ENCODE measurements at regions not wholly inside any gene's neighbourhood (a gene's known extent, or its start where the extent isn't known, plus 50 kb on each side); places are given as distances from the start of the nearest gene placed in this dataset.

- POLR2A ChIA-PET, result no interaction called here
- DNase-seq (ENCODE audit: extremely low spot score), result no peak
- no peak for TF ChIP-seq PKNOX1 (IDR thresholded peaks at IDR 0.05)
- no peak for TF ChIP-seq NFRKB (IDR thresholded peaks at IDR 0.05)
- TF ChIP-seq FOXK2 (IDR thresholded peaks at IDR 0.05), result no peak
- TF ChIP-seq FOXA1 (IDR thresholded peaks at IDR 0.05), result no peak
- TF ChIP-seq ELF4 (IDR thresholded peaks at IDR 0.05), result no peak
- no peak for TF ChIP-seq SUZ12 (IDR thresholded peaks at IDR 0.05)
- TF ChIP-seq ZNF384 (IDR thresholded peaks at IDR 0.05), result no peak
- no peak for TF ChIP-seq ARNT (IDR thresholded peaks at IDR 0.05)
- TF ChIP-seq L3MBTL2 (conservative IDR thresholded peaks at IDR 0.05), result no peak
- no peak for TF ChIP-seq FOXM1 (IDR thresholded peaks at IDR 0.05; ENCODE audit: borderline replicate concordance)
- no peak for TF ChIP-seq SP1 (IDR thresholded peaks at IDR 0.05)
- TF ChIP-seq TARDBP (IDR thresholded peaks at IDR 0.05), result no peak
- TF ChIP-seq BHLHE40 (IDR thresholded peaks at IDR 0.05; ENCODE audit: borderline replicate concordance), result no peak
- no peak for TF ChIP-seq LEF1 (IDR thresholded peaks at IDR 0.05; ENCODE audit: borderline replicate concordance)
- TF ChIP-seq CTBP1 (IDR thresholded peaks at IDR 0.05; ENCODE audit: borderline replicate concordance), result no peak
- no peak for TF ChIP-seq HDGF (IDR thresholded peaks at IDR 0.05; ENCODE audit: borderline replicate concordance)
- CTCF ChIA-PET, result no interaction called here
Observed at GRCh38 chr3:28756056-28756455, 407.4 kb upstream of the AZI2 start.

DNA sequence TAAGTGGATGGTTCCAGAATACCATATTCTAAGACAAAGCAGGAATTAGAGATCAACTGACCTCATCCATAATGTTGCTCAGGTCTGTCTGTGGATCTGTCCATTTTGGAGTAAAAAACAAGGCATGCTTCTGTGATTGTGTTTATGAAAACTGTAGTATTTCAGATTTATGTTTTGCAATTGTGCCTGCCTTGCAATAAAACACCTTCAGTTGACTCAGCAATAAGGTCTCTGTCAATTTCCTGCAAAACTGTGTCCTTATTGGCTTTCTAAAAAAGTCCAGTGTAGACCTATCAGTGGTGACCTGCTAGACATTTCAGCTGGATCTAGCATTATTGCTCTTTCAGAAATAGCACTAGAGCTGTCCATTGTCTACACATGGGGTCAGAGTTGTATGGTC is 409.5 kb upstream of the AZI2 start:
- ChIA-PET CTCF (no interaction called here), POLR2A (no interaction called here)
- no peak for DNase-seq (ENCODE audit: extremely low spot score)
- TF ChIP-seq ELF4 (IDR thresholded peaks at IDR 0.05) (no peak), HDGF (IDR thresholded peaks at IDR 0.05; ENCODE audit: borderline replicate concordance) (no peak), CTBP1 (IDR thresholded peaks at IDR 0.05; ENCODE audit: borderline replicate concordance) (no peak)

GRCh38 chr3:28761375-28761774 is 412.8 kb upstream of the AZI2 start:
- CTCF ChIA-PET, result no interaction called here
- DNase-seq (ENCODE audit: extremely low spot score), result no peak
- TF ChIP-seq ZNF384 (IDR thresholded peaks at IDR 0.05) (no peak), FOXM1 (IDR thresholded peaks at IDR 0.05; ENCODE audit: borderline replicate concordance) (no peak), BHLHE40 (IDR thresholded peaks at IDR 0.05; ENCODE audit: borderline replicate concordance) (no peak), ELF4 (IDR thresholded peaks at IDR 0.05) (no peak), HDGF (IDR thresholded peaks at IDR 0.05; ENCODE audit: borderline replicate concordance) (no peak), CTBP1 (IDR thresholded peaks at IDR 0.05; ENCODE audit: borderline replicate concordance) (no peak)
- POLR2A ChIA-PET, result no interaction called here

- CTCF ChIA-PET, result no interaction called here
- POLR2A ChIA-PET, result no interaction called here
- DNase-seq (ENCODE audit: extremely low spot score), result no peak
- TF ChIP-seq FOXM1 (IDR thresholded peaks at IDR 0.05; ENCODE audit: borderline replicate concordance) (no peak), ARNT (IDR thresholded peaks at IDR 0.05) (no peak), FOXA1 (IDR thresholded peaks at IDR 0.05) (no peak), TARDBP (IDR thresholded peaks at IDR 0.05) (no peak), SUZ12 (IDR thresholded peaks at IDR 0.05) (no peak)
Observed at GRCh38 chr3:28765194-28765593, 416.6 kb upstream of the AZI2 start.

GRCh38 chr3:28768439-28768838 is 419.8 kb upstream of the AZI2 start:
- TF ChIP-seq SUZ12 (IDR thresholded peaks at IDR 0.05) (no peak), SP1 (IDR thresholded peaks at IDR 0.05) (no peak), ELF4 (IDR thresholded peaks at IDR 0.05) (no peak), NFRKB (IDR thresholded peaks at IDR 0.05) (no peak), FOXA1 (IDR thresholded peaks at IDR 0.05) (no peak), LEF1 (IDR thresholded peaks at IDR 0.05; ENCODE audit: borderline replicate concordance) (no peak), PKNOX1 (IDR thresholded peaks at IDR 0.05) (no peak), CTBP1 (IDR thresholded peaks at IDR 0.05; ENCODE audit: borderline replicate concordance) (no peak), FOXM1 (IDR thresholded peaks at IDR 0.05; ENCODE audit: borderline replicate concordance) (no peak), ARNT (IDR thresholded peaks at IDR 0.05) (no peak), BHLHE40 (IDR thresholded peaks at IDR 0.05; ENCODE audit: borderline replicate concordance) (no peak), ZNF384 (IDR thresholded peaks at IDR 0.05) (no peak), FOXK2 (IDR thresholded peaks at IDR 0.05) (no peak), L3MBTL2 (conservative IDR thresholded peaks at IDR 0.05) (no peak), TARDBP (IDR thresholded peaks at IDR 0.05) (no peak), HDGF (IDR thresholded peaks at IDR 0.05; ENCODE audit: borderline replicate concordance) (no peak)
- no peak for DNase-seq (ENCODE audit: extremely low spot score)
- ChIA-PET CTCF (no interaction called here), POLR2A (no interaction called here)

- TF ChIP-seq TARDBP (IDR thresholded peaks at IDR 0.05), result no peak
- TF ChIP-seq ELF4 (IDR thresholded peaks at IDR 0.05), result no peak
- no peak for TF ChIP-seq ZNF384 (IDR thresholded peaks at IDR 0.05)
- no peak for TF ChIP-seq L3MBTL2 (conservative IDR thresholded peaks at IDR 0.05)
- no peak for TF ChIP-seq LEF1 (IDR thresholded peaks at IDR 0.05; ENCODE audit: borderline replicate concordance)
- no peak for TF ChIP-seq FOXA1 (IDR thresholded peaks at IDR 0.05)
- TF ChIP-seq NFRKB (IDR thresholded peaks at IDR 0.05), result no peak
- no peak for TF ChIP-seq SP1 (IDR thresholded peaks at IDR 0.05)
- TF ChIP-seq SUZ12 (IDR thresholded peaks at IDR 0.05), result no peak
- TF ChIP-seq PKNOX1 (IDR thresholded peaks at IDR 0.05), result no peak
- no peak for TF ChIP-seq FOXK2 (IDR thresholded peaks at IDR 0.05)
- no peak for TF ChIP-seq FOXM1 (IDR thresholded peaks at IDR 0.05; ENCODE audit: borderline replicate concordance)
- TF ChIP-seq HDGF (IDR thresholded peaks at IDR 0.05; ENCODE audit: borderline replicate concordance), result no peak
- TF ChIP-seq CTBP1 (IDR thresholded peaks at IDR 0.05; ENCODE audit: borderline replicate concordance), result no peak
- POLR2A ChIA-PET, result no interaction called here
- CTCF ChIA-PET, result no interaction called here
- no peak for DNase-seq (ENCODE audit: extremely low spot score)
Observed at GRCh38 chr3:28777806-28778475, 429.3 kb upstream of the AZI2 start.

All from HEK293T (cell line).